Ishikawa (cell line): ENCODE measurements at regions not wholly inside any gene's neighbourhood (a gene's known extent, or its start where the extent isn't known, plus 50 kb on each side); places are given as distances from the start of the nearest gene placed in this dataset.

Experiments
- CEBPB ChIP-seq: IDR thresholded peaks from 2 replicates; pipeline ENCODE4 v1.6.1; 2012
- CREB1 ChIP-seq: IDR thresholded peaks from 2 replicates; pipeline ENCODE4 v1.6.1; 2012; ENCODE audit warnings: low read depth
- EGR1 ChIP-seq: IDR thresholded peaks from 2 replicates; pipeline ENCODE4 v1.6.1; 2012
- EP300 ChIP-seq: IDR thresholded peaks from 2 replicates; pipeline ENCODE4 v1.6.1; 2012; ENCODE audit warnings: borderline replicate concordance
- FOXM1 ChIP-seq: IDR thresholded peaks from 2 replicates; pipeline ENCODE4 v1.6.1; 2012; ENCODE audit warnings: low read depth, borderline replicate concordance
- NFIC ChIP-seq: IDR thresholded peaks from 2 replicates; pipeline ENCODE4 v1.6.1; 2012
- RAD21 ChIP-seq: IDR thresholded peaks from 2 replicates; pipeline ENCODE4 v1.6.1; 2012; ENCODE audit warnings: low read depth
- TAF1 ChIP-seq: IDR thresholded peaks from 2 replicates; pipeline ENCODE4 v1.6.1; 2012; ENCODE audit warnings: low read depth, mild to moderate bottlenecking
- TCF12 ChIP-seq: IDR thresholded peaks from 2 replicates; pipeline ENCODE4 v1.6.1; 2012; ENCODE audit warnings: low read depth
- TEAD4 ChIP-seq: IDR thresholded peaks from 2 replicates; pipeline ENCODE4 v1.6.1; 2012
- USF1 ChIP-seq: IDR thresholded peaks from 2 replicates; pipeline ENCODE4 v1.6.1; 2012
- YY1 ChIP-seq: IDR thresholded peaks from 2 replicates; pipeline ENCODE4 v1.6.1; 2012; ENCODE audit warnings: low read depth
- ZBTB7A ChIP-seq: IDR thresholded peaks from 2 replicates; pipeline ENCODE4 v1.6.1; 2012; ENCODE audit warnings: low read depth
- TF ChIP-seq, protein P1 (sequence below): IDR thresholded peaks from 2 replicates; pipeline ENCODE4 v1.6.1; 2012; ENCODE audit warnings: low read depth, mild to moderate bottlenecking
- TF ChIP-seq, protein P2 (sequence below): IDR thresholded peaks from 2 replicates; pipeline ENCODE4 v1.6.1; 2012

DNA sequence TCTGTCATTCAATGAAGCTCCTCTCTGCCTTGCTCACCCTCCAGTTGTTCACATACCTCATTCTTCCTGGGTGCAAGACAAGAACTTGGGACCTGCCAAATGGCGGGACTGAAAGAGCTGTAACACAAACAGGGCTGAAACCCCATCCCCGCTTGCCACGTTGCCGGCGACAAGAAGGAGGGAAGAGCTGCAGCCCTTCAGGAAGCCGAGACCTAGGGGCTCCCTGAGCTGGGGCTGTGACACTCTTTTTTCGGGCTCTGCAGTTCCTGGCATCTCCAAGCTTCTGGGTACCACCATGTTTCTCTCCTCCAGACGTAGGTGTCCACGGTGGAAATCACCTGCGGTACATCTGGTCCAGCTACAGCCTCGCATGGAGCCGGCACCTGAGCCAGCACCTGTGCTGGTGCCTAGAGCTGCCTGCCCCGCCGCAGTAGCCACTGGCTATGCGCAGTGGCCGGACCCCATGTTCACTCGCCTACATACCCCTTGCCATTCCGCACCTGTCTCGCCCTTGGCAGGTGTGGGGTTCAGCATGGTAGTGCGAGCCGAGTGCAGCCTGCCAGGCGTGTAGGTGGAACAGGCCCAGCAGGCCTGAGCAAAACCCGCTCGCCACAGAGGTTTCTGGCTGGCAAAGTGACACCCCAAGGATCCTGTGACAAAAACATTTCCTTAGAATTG is 367.0 kb upstream of the NEGR1 start:
- TF ChIP-seq TEAD4 (no peak), TCF12 (no peak), YY1 (no peak)
- TF ChIP-seq, protein P1, sequence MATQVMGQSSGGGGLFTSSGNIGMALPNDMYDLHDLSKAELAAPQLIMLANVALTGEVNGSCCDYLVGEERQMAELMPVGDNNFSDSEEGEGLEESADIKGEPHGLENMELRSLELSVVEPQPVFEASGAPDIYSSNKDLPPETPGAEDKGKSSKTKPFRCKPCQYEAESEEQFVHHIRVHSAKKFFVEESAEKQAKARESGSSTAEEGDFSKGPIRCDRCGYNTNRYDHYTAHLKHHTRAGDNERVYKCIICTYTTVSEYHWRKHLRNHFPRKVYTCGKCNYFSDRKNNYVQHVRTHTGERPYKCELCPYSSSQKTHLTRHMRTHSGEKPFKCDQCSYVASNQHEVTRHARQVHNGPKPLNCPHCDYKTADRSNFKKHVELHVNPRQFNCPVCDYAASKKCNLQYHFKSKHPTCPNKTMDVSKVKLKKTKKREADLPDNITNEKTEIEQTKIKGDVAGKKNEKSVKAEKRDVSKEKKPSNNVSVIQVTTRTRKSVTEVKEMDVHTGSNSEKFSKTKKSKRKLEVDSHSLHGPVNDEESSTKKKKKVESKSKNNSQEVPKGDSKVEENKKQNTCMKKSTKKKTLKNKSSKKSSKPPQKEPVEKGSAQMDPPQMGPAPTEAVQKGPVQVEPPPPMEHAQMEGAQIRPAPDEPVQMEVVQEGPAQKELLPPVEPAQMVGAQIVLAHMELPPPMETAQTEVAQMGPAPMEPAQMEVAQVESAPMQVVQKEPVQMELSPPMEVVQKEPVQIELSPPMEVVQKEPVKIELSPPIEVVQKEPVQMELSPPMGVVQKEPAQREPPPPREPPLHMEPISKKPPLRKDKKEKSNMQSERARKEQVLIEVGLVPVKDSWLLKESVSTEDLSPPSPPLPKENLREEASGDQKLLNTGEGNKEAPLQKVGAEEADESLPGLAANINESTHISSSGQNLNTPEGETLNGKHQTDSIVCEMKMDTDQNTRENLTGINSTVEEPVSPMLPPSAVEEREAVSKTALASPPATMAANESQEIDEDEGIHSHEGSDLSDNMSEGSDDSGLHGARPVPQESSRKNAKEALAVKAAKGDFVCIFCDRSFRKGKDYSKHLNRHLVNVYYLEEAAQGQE = no peak

DNA sequence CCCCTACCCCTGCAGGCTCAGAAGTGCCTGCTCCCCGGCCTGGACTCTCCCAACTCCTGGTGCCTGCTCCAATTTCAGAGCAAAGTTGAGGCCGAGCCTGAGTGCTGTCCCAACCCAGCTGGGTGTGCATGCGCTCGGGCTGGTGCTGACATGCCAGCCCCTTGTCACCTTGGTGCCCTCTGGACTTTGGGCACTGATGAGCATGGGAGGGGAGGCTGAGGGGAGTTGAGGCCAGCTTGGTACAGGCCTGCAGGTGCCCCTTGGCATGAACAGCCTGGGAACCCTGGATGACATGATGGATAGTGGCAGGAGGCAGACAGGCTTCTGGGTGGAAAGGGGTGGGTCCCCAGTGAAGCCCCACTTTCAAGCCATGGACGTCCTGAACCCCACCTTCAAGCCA is 366.1 kb upstream of the NEGR1 start:
- TF ChIP-seq, protein P2, sequence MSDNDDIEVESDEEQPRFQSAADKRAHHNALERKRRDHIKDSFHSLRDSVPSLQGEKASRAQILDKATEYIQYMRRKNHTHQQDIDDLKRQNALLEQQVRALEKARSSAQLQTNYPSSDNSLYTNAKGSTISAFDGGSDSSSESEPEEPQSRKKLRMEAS = no peak

- TF ChIP-seq, protein P2 = no peak
- no peak for TF ChIP-seq RAD21
These were observed 360.8 kb upstream of the NEGR1 start for GRCh38 chr1:72643142-72643541.

DNA sequence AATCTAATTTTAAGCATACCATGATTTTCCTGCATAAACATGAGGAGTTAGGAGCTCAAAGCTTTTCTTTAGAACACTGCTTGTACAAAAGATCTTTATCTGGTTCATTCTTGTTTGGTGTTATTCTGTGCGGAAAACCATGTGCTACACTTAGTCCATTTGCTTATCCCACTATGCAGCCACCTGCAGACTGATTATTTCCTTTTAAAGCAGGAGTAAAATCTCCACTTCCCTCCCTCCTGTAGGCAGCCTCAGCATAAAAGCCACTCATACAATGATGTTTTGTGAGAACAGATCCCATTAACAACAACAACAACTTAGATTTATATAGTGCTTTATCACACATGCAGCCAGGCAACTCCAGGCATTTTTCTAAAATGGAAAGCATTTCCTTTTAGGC is 355.3 kb upstream of the NEGR1 start:
- no peak for TF ChIP-seq TCF12
- no peak for TF ChIP-seq CEBPB
- no peak for TF ChIP-seq TAF1
- no peak for TF ChIP-seq FOXM1
- TF ChIP-seq RAD21 = no peak
- no peak for TF ChIP-seq EP300
- TF ChIP-seq, protein P2 = no peak
- no peak for TF ChIP-seq NFIC
- TF ChIP-seq USF1 = no peak

GRCh38 chr1:72636631-72637030 is 354.3 kb upstream of the NEGR1 start:
- TF ChIP-seq EP300 (no peak), CEBPB (no peak), FOXM1 (no peak), TAF1 (no peak), TEAD4 (no peak), EGR1 (no peak), TCF12 (no peak), NFIC (no peak)

- no peak for TF ChIP-seq RAD21
- no peak for TF ChIP-seq ZBTB7A
- TF ChIP-seq, protein P2 = no peak
- TF ChIP-seq FOXM1 = no peak
- TF ChIP-seq NFIC = no peak
- no peak for TF ChIP-seq TEAD4
These were observed 353.4 kb upstream of the NEGR1 start for GRCh38 chr1:72635719-72636118.

DNA sequence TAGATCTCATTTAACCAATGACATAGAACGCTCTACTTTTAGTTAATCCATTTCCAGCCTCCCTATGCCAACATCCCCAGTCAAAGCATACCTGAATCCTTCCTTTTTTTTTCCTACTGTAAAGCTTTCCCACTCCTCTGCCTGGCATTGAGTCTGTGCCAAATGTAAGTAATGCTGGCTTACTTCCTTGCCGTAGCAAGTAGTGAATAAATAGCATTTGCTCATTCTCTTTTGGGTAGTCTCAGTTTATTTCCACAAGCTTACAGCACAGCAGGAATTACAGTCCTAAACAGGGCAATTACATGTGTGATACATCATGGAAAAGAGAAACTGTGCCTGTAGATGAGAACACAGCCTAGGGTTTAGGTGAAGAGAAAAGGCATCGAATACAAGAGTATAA is 352.6 kb upstream of the NEGR1 start:
- TF ChIP-seq CREB1 (no peak), TAF1 (no peak), FOXM1 (no peak), EP300 (no peak), NFIC (no peak), RAD21 (no peak), CEBPB (no peak)
- TF ChIP-seq, protein P2 = no peak
- TF ChIP-seq, protein P1 = no peak

DNA sequence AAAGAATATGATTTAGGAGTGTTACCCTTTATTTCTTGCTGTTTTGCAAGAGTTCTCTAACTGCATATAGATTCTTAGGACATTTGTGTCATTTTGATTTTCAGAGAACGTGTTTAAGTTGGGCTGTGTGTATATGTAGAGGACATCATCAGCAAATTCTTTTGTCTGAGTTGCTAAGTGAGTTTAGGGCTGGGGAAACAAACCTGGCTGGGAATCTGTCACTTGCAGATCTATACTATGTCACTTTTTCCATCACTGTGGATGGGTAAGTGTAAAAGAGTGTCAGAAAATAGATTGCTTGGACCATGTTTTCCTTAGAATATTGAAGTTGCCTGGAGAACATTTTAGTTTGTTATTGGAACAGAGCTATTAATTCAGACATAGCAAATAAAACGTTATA is 349.1 kb upstream of the NEGR1 start:
- TF ChIP-seq YY1 (no peak), RAD21 (no peak), TCF12 (no peak), FOXM1 (no peak), EGR1 (no peak), ZBTB7A (no peak), EP300 (no peak), TAF1 (no peak), CREB1 (no peak), USF1 (no peak)
- TF ChIP-seq, protein P1 = no peak
